GM12878 (cell line): ENCODE measurements at regions not wholly inside any gene's neighbourhood (a gene's known extent, or its start where the extent isn't known, plus 50 kb on each side); places are given as distances from the start of the nearest gene placed in this dataset.

ENCODE experiments used
- ATF2 ChIP-seq: IDR thresholded peaks from 2 replicates; pipeline ENCODE4 v1.6.1; 2012; ENCODE audit warnings: low read length, inconsistent platforms
- CTCF ChIP-seq, 3 experiments: IDR thresholded peaks in 2 of 3; conservative IDR thresholded peaks in 1 of 3; 2 replicates each; pipeline ENCODE4 v1.5.1; 2011; ENCODE audit warnings: low read depth in 3 of 3, low read length in 3 of 3, mild to moderate bottlenecking in 3 of 3, control low read depth in 2 of 3, moderate library complexity in 2 of 3, inconsistent platforms in 1 of 3, mixed read lengths in 1 of 3; ENCODE audit not compliant: control insufficient read depth in 2 of 3, insufficient read depth in 1 of 3; ENCODE audit errors: extremely low read depth in 1 of 3
- EP300 ChIP-seq, 2 experiments: fragments of 150-350 bp in 1 of 2; IDR thresholded peaks; 2 replicates each; pipeline ENCODE4 v1.6.1; 2011 to 2012; ENCODE audit warnings: low read depth in 2 of 2, low read length in 2 of 2, borderline replicate concordance in 1 of 2, improper control_type of control experiment in 1 of 2, inconsistent platforms in 1 of 2; ENCODE audit not compliant: control insufficient read depth in 1 of 2
- EZH2 ChIP-seq: IDR thresholded peaks from 2 replicates; pipeline ENCODE4 v1.6.1; 2012; ENCODE audit warnings: low read depth, mild to moderate bottlenecking, control low read depth, inconsistent platforms, low read length, borderline replicate concordance; ENCODE audit not compliant: control insufficient read depth
- FOXK2 ChIP-seq: fragments of 450-650 bp; IDR thresholded peaks from 2 replicates; pipeline ENCODE4 v1.6.1; 2017; ENCODE audit warnings: mild to moderate bottlenecking, moderate library complexity
- KDM1A ChIP-seq: fragments of 200-600 bp; sonication (generic); IDR thresholded peaks from 2 replicates; pipeline ENCODE4 v1.6.1; 2016; ENCODE audit warnings: borderline replicate concordance
- REST ChIP-seq: IDR thresholded peaks from 2 replicates; pipeline ENCODE4 v1.6.1; 2012; ENCODE audit warnings: mild to moderate bottlenecking, low read depth, low read length
- SUZ12 ChIP-seq: fragments of 200-600 bp; sonication (generic); IDR thresholded peaks from one replicate; pipeline ENCODE4 v1.6.1; 2018; ENCODE audit warnings: antibody characterized with exemption, mild to moderate bottlenecking; ENCODE audit not compliant: unreplicated experiment

- TF ChIP-seq CTCF (IDR thresholded peaks at IDR 0.05 in 2 of 3, conservative IDR thresholded peaks at IDR 0.05 in 1 of 3; ENCODE audit: control insufficient read depth in 2 of 3, extremely low read depth in 1 of 3, insufficient read depth in 1 of 3, low read depth in 3 of 3, low read length in 3 of 3) (no peak), KDM1A (no peak), FOXK2 (no peak), EP300 (IDR thresholded peaks at IDR 0.05; ENCODE audit: borderline replicate concordance in 1 of 2, control insufficient read depth in 1 of 2, low read depth in 2 of 2, low read length in 2 of 2) (no peak), REST (no peak), SUZ12 (no peak), ATF2 (no peak), EZH2 (no peak)
Measured at GRCh38 chr6:20348041-20348440, 53.6 kb upstream of the E2F3 start.
